LHCN-M2 (cell line): ENCODE measurements at regions not wholly inside any gene's neighbourhood (a gene's known extent, or its start where the extent isn't known, plus 50 kb on each side); places are given as distances from the start of the nearest gene placed in this dataset.

Experiments used
- DNase-seq: peaks from one replicate; pipeline ENCODE4 v3.0.0-alpha.2; 2012; ENCODE audit warnings: low read depth

DNA sequence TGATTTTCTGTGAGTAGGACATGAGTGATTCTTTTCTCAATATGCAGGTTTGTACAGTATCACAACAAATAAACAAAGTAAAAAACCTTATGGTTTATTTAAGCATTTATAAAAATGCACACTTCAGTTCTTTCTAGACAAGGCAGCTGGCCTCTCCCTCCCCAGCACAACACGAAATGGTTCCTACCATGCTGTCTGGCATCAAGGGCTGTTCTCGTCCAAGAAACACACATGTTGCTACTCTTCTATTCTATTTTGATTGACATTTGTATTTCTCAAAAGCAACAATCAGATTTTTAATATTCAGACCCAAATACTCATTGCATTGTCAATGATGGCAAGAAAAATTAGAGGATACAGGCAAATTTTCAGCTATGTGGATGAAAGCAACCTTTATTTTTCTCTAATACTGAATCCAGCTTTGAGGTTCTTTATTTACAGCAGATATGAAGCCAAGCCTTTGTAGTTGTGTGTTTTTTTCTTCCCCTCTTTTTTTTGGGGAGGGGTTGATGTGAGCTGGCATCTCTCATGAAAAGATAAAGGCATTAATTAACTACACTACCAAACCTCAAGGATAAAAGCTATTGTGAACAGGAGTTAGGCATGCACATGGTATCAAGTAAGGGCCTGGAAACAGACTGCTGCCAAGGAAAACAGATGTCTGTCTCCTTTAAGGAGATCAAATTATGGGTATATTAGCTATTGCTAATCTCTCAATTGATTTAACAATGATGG lies 96.4 kb upstream of the PREP start:
- DNase-seq = no peak

DNA sequence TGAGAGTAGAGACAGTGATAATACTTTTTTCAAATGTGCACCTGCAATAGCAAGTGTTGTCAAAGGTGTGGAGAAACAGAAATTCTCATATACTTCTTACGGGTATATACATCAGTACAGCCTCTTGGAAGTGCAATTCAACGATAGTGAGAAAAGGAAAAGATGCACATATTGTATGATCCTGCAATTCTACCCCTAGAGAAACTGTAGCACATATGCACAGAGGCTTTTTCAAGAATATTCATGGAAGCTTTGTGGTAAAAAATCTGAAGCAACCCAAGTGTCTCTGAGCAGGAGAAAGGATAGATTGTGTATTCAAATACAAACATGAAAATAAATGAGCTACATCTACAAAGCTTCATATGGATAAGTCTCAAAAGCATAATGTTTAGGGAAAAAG lies 94.7 kb upstream of the PREP start:
- DNase-seq = no peak

DNA sequence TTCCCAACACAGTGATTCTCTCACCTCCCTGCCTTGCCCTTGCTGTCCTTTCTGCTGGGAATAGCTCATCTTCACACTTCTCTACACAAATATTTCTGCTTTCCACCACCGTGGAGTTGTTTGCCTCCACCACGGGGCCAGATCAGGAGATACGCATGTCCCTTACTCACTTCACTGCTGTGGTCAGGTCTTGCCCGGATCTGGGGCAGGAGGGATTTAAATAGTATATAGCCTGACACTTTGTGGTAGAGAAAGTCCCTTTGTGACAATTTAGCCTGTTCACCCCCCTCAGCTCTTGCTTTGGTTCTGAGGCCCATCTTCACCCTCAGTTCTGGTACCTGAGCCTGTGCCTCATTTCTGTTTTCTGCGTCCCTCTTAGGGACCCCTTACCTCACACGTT lies 92.6 kb upstream of the PREP start:
- no peak for DNase-seq

DNA sequence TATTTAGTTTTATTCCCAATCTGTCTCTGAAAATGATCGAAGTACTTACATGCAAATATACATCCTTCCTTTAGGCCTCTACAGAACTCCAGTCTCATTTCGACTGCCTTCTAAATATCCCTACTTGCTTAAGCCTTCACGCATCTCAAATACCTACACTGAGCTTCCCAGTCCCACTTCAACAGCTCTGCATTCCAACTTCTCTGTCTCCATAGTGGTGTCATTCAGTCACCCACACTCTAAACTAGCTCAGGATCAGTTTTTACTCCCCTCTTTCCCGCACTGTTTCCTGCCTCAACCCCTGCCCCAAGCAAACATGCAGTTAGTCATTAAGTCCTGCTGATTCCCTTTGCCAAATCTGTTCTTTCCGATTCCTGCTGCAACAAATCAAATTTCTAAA lies 91.8 kb upstream of the PREP start:
- no peak for DNase-seq

DNA sequence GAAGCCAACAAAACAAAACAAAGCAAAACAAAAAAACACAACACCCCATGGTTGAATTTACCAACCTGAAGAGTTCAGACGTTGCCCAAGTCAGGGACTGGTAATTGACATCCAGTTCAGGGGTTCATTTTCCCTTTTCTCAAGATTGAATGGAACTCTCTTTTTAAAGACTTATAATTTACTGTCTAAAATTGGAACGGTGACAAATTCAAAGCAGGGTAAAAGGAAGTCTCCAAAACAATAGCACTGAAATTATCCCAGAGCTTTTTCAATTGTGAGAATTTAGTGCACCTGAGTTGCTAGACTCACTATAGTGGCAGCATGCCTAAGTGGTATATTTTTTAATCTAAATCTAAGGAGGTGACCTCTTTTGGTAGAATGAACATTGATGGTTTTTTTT lies 90.9 kb upstream of the PREP start:
- no peak for DNase-seq

DNA sequence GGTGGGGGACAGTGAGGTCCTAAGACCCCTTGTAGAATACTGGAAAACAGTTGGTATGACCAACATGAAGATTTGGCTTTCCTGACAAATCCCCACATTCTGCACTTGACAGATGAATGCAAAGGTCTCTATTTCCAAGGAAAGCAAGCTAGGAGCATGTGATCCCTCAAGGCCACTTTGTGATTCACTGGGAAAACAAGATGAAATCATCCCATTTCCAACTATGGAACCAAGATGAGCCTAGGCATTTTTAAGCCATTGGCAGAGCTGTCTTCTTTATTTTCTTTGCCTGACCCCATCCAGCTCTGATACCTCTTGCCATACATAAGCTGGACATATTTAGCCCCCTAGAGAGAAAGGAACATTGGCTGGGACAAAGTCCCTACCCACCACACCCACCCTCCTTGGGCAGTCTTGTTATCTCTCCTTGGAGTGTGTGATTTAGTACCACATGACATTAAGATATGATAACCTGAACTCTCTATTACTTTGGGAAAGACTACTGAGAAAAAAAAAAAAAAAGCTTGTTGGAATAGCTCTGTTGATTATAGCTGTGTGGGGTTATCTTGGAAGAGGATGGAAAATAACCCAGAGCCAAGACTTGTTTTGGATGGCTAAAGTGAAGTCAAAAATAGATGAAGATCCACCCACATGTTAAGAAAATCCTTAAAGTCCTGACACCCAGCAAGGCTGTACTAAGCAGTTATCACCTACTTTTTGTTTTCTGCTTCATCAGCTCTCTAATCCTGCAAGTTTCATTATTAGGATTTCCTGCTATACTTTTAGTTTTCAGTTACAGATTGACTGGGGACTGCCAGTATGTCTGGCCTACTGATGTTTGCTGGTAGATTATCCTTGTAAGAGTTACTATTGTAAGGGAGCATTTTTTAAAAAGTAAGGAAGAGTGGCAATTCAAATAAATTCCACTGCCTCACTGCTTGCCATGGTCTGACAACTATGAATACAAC lies 90.1 kb upstream of the PREP start:
- peak; percentile 29 for DNase-seq

DNA sequence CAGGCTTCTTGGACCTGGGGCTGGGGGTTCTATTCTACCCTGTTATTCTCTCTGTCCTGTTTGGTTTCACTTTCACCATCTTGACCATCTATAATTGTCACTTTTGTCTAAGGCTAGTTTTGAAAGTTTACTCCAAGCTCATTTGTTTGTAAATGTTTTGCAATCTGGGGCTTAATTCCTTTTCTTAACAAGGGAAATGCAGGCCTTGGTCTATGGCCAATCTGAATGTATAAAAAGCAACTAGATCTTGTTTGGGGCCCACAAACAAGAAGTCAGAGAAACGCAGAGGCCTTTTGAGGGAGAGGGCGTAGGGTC lies 86.3 kb upstream of the PREP start:
- no peak for DNase-seq

DNA sequence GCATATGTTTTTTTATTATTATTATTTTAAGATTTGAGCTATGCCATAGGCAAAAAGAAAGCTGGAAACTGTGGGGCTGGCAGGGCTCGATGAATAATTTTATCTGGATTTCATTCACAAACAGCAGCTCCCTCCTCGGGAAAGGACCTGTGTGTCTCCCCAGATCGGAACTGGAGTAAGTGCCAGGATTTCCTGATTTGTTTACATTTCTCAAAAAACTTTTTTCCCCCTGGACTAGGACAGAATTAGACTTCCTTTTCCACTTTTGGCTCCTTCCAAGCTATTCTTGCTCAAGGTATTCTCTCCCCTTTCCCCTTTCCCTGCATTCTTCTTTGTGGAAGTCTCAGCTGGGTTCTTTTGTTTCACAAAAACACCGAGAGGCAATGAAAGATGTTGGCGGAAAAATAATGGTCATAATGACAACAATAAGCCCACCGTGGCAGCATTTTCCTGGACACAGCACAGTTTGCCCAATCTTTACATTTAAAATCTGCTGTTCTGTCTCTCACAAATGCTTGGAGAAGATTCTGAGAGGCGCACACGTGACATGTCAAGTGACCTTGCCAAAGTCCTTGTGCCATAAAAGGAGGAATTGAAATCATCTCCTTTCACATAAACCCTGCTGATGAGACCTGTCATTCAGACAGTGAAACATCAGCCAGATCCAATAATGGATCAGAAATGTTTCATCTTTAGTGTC lies 85.8 kb upstream of the PREP start:
- no peak for DNase-seq

DNA sequence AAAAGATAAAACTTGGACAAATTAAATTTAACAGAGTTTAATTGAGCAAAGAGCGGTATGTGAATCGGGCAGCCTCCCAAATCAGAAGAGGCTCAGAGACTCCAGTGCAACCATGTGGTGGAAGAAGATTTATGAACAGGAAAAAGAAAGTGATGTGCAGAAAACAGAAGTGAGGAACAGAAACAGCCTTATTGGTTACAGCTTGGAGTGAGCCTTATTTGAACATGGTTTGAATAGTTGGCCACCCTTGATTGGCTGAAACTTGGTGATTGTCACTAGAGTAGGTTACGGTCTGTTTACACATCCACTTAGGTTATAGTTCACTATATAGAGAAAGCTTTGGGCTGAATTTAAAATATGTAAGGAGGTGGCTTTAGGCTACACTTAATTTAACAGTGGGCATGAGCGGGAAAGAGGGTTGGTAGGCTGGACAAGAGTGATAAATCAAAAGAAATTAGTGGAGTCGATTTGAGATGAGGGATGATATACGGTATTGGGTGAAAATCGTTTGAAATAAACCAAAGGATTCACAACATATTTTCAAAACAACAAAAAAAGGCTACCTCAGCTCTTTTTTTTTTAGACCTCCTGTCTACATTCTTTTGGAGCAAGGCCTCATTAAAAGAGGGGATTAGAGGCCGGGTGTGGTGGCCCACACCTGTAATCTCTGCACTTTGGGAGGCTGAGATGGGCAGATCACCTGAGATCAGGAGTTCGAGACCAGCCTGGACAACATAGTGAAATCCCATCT lies 84.3 kb upstream of the PREP start:
- no peak for DNase-seq

DNA sequence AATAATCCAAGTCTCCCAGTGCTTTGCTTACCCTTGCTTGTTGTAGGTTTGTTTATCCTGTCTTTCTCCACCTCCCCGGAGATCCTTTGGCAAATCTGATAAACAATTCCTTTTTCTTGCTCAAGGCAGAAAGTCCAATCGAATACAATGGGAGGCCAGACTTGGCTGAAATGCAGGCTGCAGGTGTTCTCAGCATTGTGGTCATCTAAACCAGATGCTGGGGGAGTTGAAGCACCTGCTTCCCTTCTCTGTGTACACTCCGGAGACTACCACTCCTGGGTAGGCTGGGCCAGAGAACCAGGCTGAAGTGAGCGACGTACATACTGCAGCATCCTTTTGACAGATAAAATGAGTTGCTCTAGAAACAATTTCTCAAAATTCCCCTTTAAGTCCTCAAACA lies 82.6 kb upstream of the PREP start:
- no peak for DNase-seq

DNA sequence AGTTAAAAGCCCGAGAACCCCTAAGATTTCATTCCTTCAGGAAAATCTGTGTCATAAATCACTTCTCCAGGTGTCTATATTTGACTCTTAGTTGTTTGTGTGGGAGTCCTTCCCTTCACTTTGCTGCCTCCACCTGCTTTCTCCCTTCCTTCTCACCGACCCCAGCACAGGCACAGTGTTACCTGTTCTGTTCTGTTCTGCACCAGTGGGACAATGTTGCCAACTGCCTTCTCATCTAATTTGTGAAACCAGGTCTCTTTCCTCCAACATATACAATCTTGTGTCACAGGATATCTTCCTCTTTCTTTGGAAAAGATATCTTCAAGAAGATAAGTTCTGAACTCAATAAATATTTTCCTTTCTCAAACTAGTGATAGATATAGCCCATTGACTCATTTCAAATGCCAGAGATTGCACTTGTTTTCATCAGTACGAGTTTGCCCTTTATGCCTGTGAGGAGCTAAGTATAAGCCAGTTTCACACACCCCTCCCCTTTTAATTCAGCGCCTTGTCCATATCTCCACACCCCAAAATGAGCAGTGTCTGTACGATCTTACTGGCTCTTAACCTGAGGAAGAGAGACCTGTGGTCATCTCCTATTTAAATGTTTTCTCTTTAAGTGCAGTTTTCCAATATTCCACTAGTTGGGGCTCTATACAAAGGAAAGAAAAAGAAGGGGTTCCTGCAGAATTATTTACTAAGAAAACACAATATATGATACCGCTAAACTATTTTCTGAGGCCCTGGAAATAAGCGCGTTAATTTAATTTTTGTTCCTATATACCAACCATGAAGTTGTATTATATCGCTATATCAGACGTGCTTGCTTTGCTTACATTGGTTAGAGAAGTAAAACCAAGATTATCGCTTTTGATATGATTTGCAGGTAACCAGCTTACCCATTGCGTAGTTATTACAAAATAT lies 81.6 kb upstream of the PREP start:
- peak; percentile 78 for DNase-seq

DNA sequence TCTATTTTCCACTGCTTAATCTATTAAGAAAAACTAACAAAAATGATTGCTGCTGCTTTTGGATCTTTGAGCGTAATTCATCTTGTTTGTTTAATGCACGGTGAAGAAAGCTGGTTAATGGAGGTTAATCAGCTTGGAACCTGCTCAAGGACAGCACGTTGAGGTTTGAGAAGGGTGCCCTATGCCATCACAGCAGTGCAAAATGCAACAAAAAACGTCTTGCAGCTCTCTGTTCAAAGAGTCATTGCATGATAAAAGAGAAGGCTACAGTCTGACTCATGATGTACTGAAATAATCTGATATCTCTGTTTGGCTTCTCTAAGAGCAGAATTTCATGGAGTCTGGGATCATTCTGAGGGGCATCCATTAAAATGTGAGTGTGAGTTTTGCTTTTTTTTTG lies 80.6 kb upstream of the PREP start:
- peak; percentile 84 for DNase-seq

DNA sequence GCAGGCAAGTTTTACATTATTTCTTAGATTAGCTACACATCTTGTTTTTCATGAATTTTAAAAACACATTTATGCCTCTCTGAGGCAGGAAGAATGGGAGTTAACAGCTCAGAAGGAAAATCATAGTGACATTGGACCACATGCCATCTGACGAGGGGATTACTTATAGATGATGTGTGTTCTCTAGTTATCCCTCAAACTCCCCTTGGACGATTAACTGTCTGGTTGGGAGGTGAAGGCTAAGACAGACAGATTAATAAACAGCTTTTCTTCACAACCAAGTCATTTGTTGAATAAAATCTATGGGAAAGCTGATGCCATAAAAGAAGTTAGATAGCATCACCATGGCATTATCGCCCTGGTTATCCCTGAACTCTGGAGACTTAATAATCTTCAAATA lies 80.0 kb upstream of the PREP start:
- DNase-seq = no peak

DNA sequence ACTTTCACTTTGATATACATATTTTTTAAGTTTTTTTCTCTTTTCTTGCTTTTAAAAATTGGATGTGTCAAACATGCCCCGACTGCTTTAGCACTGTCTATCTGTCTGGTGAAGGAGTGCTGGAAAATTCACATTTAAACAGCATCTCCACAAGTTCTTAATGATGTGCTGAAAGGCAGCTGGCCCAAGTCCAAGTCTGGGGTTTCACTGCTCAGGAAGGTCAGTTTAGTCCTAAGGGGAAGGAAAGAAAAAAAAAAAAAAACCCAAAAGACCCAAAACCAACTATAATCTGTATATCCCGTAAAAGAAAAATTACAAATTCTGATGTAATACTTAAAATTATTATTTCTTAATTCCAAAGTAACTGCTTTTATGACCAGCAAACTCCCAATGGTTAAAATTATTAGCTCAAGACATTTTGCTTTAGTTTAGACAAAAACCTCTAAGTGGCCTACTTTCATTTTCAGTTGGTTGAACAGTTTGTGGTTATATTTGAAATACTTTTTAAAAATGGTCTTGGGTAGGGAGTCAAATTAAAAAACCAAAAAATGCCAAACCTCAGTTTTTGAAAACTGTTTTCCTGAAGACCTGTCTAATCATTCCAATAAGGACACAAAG lies 79.5 kb upstream of the PREP start:
- peak; percentile 81 for DNase-seq

DNA sequence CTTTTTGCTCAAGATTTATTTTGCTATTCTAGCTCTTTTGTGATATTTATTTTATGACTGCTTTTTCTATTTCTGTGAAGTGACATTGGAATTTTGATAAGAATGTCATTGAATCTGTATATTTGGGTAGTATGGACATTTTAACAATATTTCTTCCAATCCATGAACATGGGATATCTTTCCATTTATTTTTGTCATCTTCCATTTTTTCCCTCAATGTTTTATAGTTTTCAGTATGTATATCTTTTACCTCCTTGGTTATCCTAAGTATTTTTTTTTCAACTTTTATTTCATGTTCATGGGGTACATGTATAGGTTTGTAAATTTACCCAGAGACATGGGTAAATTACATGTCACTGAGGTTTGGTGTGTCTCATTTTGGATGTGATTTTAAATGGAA lies 74.1 kb upstream of the PREP start:
- no peak for DNase-seq

DNA sequence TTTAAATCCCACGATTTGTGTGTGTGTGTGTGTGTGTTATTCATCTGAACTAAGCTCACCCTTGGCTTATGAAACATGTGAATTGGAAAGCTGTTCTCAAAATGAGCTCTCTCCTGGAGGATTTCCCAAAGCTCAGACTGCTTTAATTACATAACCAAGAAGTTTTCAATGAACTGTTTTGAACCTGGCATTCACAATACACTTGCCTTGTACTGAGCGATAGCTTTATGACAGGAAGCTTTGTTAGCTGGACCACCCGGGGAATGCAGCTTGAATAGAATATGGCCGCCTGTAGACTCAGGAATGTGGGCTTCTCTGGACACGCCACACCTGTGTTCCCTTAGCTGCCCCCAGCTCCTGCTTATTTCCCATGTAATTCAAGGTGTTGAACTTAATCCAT lies 71.4 kb upstream of the PREP start:
- no peak for DNase-seq

DNA sequence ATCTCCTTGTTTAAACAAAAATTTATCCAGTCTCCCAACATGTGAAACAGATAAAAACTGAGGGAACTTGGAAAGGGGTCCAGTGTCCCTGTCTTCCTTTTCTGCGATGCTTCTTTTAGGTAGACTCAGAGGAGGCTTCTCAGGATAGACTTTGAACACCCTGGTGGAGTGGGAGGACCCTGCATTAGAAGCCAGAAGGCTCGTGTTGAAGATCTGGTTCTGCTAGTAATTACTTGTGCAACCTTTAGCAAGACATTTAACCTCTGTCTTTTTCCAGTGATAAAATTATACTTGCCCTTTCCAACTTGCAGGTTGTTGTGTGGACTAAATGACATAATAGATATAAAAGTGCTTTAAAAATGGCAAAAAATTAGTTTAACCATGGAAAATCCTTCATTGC lies 67.1 kb upstream of the PREP start:
- DNase-seq = no peak

DNA sequence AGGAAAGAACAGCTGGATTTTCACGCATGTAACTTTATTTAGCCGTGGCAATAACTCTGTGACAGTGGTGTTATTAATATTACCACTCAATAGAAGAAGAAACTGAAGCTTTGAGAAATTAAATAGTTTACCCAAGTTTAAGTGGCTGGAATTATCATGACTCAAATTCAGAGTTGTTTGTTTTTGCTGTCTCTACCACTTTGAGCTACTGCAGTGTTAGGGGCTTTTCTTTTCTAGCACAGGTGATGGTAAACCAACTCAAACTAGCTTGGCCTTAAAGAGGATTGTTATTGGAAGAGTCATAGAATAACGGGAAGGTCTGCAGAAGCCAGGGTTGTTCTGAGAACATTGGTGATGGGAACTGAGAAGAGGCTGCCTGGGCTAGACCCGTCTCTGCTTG lies 66.0 kb upstream of the PREP start:
- DNase-seq = no peak

DNA sequence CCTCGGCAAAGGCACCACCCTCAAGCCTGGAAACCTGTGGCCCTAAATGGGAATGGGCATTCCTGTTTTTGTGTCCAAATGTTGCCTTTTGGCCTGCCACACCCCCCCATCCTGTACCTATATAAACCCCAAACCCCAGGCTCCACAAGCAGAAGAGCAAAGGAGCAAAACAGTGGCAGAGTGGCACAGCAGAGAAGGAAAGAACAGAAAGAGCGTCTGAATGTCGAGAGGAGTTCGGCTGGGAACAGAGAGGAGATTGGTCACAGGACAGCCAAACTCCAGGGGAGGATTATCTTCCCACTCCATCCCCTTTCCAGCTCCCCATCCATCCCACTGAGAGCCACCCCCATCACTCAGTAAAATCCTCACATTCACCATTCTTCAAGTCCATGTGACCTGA lies 58.0 kb upstream of the PREP start:
- DNase-seq = peak; percentile 48

DNA sequence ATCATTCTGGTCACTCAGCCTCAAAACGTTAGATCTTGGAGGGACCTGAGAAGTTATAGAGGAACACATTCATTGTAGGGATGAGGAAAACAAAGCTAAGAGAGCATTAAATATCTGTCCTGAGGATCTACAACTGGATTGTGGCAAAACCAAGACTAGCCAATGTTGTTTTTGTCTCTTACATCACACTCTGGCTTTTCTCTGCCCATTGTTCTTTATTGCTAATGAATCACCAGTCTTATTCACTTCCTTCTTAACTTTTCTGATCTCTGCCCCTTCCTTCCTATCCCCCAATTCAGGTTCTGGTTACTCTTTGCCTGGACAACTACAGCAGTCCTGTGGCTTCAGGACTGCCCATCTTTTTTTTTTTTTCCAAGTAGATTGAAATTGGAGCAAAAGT lies 57.0 kb upstream of the PREP start:
- peak; percentile 95 for DNase-seq
